HepG2 (cell line): ENCODE measurements at regions not wholly inside any gene's neighbourhood (a gene's known extent, or its start where the extent isn't known, plus 50 kb on each side); places are given as distances from the start of the nearest gene placed in this dataset.

Experiments
- ATAC-seq: fragments of 200-7000 bp; cut with Tn5 transposase; 3 replicates; pipeline ENCODE4 v1.9.1; 2020; ENCODE audit warnings: mild to moderate bottlenecking, moderate library complexity
- BruUV-seq: library from RNA; stranded (reverse); fragments of 400-500 nt; replicated peaks from 2 replicates; lab custom pipeline; 2021; lab: Mats Ljungman, UMichigan
- CTCF ChIA-PET: fragments of 300-600 bp; formaldehyde crosslinking; extraction: SDS; loops from one replicate; lab custom pipeline; 2021; ENCODE audit warnings: low total read pairs, inconsistent platforms, low intra/inter-chr PET ratio; lab: Yijun Ruan, JAX
- POLR2A ChIA-PET: fragments of 350-600 bp; sonication (Branson Sonifier 250); formaldehyde crosslinking; loops from one replicate; lab custom pipeline; 2020; ENCODE audit warnings: antibody characterized with exemption, inconsistent platforms; lab: Yijun Ruan, JAX
- DNase-seq: peaks from one replicate; pipeline ENCODE4 v3.0.0-alpha.2; 2015; ENCODE audit warnings: low spot score
- FAIRE-seq: peaks from 3 replicates; lab custom pipeline; 2011; peaks lifted over from hg19 to GRCh38; lab: Jason Lieb, UNC
- H2AFZ ChIP-seq: one replicate; pipeline ENCODE4 v1.6.1; 2011; ENCODE audit warnings: low read length, inconsistent platforms
- H3K27ac ChIP-seq: fragments of 300-600 bp; 3 replicates; pipeline ENCODE4 v1.8.0; 2011; ENCODE audit warnings: mixed run types, mild to moderate bottlenecking, mixed read lengths, low read length, inconsistent platforms; ENCODE audit not compliant: insufficient read depth; ENCODE audit errors: extremely low read length
- H3K27me3 ChIP-seq, 2 experiments: fragments of 200-600 bp in 1 of 2; 2 replicates in 1 of 2; 3 replicates in 1 of 2; pipeline versions ENCODE4 v1.6.0 to v1.8.0; 2011; ENCODE audit warnings: low read length in 2 of 2, mild to moderate bottlenecking in 2 of 2, moderate library complexity in 2 of 2, inconsistent platforms in 1 of 2; ENCODE audit not compliant: insufficient read depth in 2 of 2, control insufficient read depth in 1 of 2
- H3K36me3 ChIP-seq, 2 experiments: fragments of 200-600 bp in 1 of 2; replicated peaks in 1 of 2; 2 replicates in 1 of 2; 3 replicates in 1 of 2; pipeline versions ENCODE4 v1.5.1 to v1.8.0; 2011; ENCODE audit warnings: low read length in 2 of 2, inconsistent platforms in 1 of 2; ENCODE audit not compliant: insufficient read depth in 2 of 2, control insufficient read depth in 1 of 2
- H3K4me1 ChIP-seq: 2 replicates; pipeline ENCODE4 v1.5.1; 2012; ENCODE audit warnings: low read length, inconsistent platforms; ENCODE audit not compliant: insufficient read depth
- H3K4me2 ChIP-seq: 2 replicates; pipeline ENCODE4 v1.6.0; 2011; ENCODE audit warnings: low read depth, low read length, inconsistent platforms
- H3K4me3 ChIP-seq, 3 experiments: fragments of 200-600 bp in 1 of 3; sonication (generic), shearing (Covaris generic) in 1 of 3; replicated peaks in 1 of 3; 2 replicates each; pipeline ENCODE4 v1.5.1; 2011 to 2016; ENCODE audit warnings: low read length in 3 of 3, inconsistent platforms in 2 of 3, low read depth in 2 of 3, mild to moderate bottlenecking in 2 of 3, control low read depth in 1 of 3, mixed read lengths in 1 of 3; ENCODE audit not compliant: insufficient read depth in 1 of 3
- H3K79me2 ChIP-seq: one replicate; pipeline ENCODE4 v1.6.1; 2011; ENCODE audit warnings: low read length, inconsistent platforms; ENCODE audit not compliant: insufficient read depth
- H3K9ac ChIP-seq: 2 replicates; pipeline ENCODE4 v1.6.0; 2011; ENCODE audit warnings: mild to moderate bottlenecking, low read depth, low read length, inconsistent platforms; ENCODE audit not compliant: insufficient read depth
- H3K9me3 ChIP-seq: 2 replicates; pipeline ENCODE4 v1.5.1; 2012; ENCODE audit warnings: mild to moderate bottlenecking, low read length
- H4K20me1 ChIP-seq: 2 replicates; pipeline ENCODE4 v1.6.0; 2011; ENCODE audit warnings: inconsistent platforms, mild to moderate bottlenecking, low read length, moderate library complexity; ENCODE audit not compliant: insufficient read depth
- HNF4G ChIP-seq, 2 experiments: sonication (generic) in 1 of 2; formaldehyde crosslinking in 1 of 2; IDR thresholded peaks; 2 replicates each; pipeline versions ENCODE4 v1.4.0 to v1.6.1; 2011 to 2020; ENCODE audit warnings: borderline replicate concordance in 2 of 2, low read depth in 2 of 2, mild to moderate bottlenecking in 2 of 2, low read length in 1 of 2, missing genetic modification reagents in 1 of 2, moderate library complexity in 1 of 2
- TEAD3 ChIP-seq: optimal IDR thresholded peaks from 2 replicates; pipeline ENCODE3; 2016; ENCODE audit warnings: borderline replicate concordance
- THAP11 ChIP-seq: IDR thresholded peaks from 2 replicates; pipeline ENCODE4 v1.6.1; 2016; ENCODE audit warnings: missing biosample characterization, missing genetic modification reagents
- ZNF207 ChIP-seq: fragments of 450-650 bp; IDR thresholded peaks from 2 replicates; pipeline ENCODE4 v1.6.1; 2016; ENCODE audit warnings: antibody characterized with exemption, borderline replicate concordance
- ZNF30 ChIP-seq: sonication (generic); formaldehyde crosslinking; IDR thresholded peaks from 2 replicates; pipeline ENCODE4 v1.5.0; 2020; ENCODE audit warnings: mild to moderate bottlenecking, missing genetic modification reagents
- ZNF337 ChIP-seq: sonication (generic); formaldehyde crosslinking; IDR thresholded peaks from 2 replicates; pipeline ENCODE4 v1.5.1; 2020; ENCODE audit warnings: missing genetic modification reagents, low read depth, mild to moderate bottlenecking, borderline replicate concordance
- WGBS: methylation state at CpG from one replicate; pipeline ENCODE4 v1.1.6; 2017; ENCODE audit warnings: low lambda C conversion rate; 5-methylcytosine and 5-hydroxymethylcytosine counted together
- in situ Hi-C: cut with HindIII; loops from 2 replicates; pipeline ENCODE4 v1.10.0; 2017; ENCODE audit warnings: low pct_unique_long_range_greater_than_20kb; ENCODE audit not compliant: extremely low pct_ligation_motif_present
- intact Hi-C: fragments of 100-400 bp; cut with micrococcal nuclease; formaldehyde crosslinking; loops from one replicate; pipeline ENCODE4 v1.10.0; 2022; ENCODE audit not compliant: unreplicated experiment
- TF ChIP-seq, protein P1 (sequence below): sonication (generic); formaldehyde crosslinking; IDR thresholded peaks from 2 replicates; pipeline ENCODE4 v1.5.0; 2020; ENCODE audit warnings: mild to moderate bottlenecking, missing genetic modification reagents, borderline replicate concordance
- TF ChIP-seq, protein P2 (sequence below): IDR thresholded peaks from 2 replicates; pipeline ENCODE4 v1.6.1; 2016; ENCODE audit warnings: mild to moderate bottlenecking
- TF ChIP-seq, protein P3 (sequence below): sonication (generic); formaldehyde crosslinking; IDR thresholded peaks from 2 replicates; pipeline ENCODE4 v1.4.0; 2020; ENCODE audit warnings: missing genetic modification reagents, borderline replicate concordance

DNA sequence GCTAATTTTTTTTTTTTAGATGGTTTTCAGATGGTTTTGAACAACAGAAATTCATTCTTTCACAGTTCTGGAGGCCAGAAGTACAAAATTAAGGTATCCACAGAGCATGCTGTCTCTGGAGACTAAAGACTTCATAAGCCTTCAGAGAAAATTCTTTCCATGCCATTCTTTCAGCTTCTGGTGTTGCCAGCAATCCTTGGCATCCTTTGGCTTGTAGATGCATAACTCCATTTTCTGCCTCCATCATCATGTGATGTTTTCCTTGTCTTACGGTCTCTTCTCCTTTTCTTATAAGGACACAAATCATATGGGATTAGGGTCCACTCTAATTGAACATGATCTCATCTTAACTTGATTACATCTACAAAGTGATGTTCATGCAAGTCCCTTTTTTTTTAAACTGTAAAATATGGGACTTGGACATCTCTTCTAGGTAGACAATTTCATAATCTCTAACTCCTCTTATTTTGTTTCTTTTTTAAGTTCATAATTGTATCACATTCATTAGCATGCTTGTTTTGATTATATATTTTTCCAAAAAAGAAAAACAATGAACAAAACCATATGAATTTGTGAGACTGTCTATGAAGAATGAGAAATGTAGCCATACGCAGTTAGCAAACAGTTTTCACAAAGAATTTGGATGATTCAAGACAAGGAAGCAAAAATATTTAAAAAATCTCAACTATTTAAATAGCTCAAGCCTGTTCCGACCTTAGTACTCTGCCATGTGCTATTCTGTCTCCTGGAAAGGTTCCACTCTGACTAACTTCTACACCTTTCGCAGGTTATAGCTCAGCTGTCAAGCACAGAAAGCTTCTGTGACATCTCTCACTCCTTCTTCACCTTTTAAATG, 53.1 kb upstream of the GIMD1 start:
- H3K79me2 ChIP-seq: no peaks in the 10 kb centered on the region
- WGBS: 17% methylated on average over 4 of the region's 4 CpGs
- no peak overlapping the region for H3K4me2 ChIP-seq
- no peak overlapping the region for H3K4me3 ChIP-seq
- no peak overlapping the region for H2AFZ ChIP-seq
- H4K20me1 ChIP-seq: no peaks in the 10 kb centered on the region
- H3K36me3 ChIP-seq: no peaks in the 10 kb centered on the region
- DNase-seq (peak; percentile 50), FAIRE-seq (no peak), ATAC-seq (peak; percentile 91)
- intact Hi-C loops: no loop called here
- CTCF ChIA-PET: no interaction called here
- H3K27me3 ChIP-seq: no peaks in the 10 kb centered on the region
- H3K9ac ChIP-seq: no peak overlapping the region
- H3K9me3 ChIP-seq: no peaks in the 10 kb centered on the region
- in situ Hi-C loops: no loop called here
- POLR2A ChIA-PET: no interaction called here
- TF ChIP-seq, protein P1, sequence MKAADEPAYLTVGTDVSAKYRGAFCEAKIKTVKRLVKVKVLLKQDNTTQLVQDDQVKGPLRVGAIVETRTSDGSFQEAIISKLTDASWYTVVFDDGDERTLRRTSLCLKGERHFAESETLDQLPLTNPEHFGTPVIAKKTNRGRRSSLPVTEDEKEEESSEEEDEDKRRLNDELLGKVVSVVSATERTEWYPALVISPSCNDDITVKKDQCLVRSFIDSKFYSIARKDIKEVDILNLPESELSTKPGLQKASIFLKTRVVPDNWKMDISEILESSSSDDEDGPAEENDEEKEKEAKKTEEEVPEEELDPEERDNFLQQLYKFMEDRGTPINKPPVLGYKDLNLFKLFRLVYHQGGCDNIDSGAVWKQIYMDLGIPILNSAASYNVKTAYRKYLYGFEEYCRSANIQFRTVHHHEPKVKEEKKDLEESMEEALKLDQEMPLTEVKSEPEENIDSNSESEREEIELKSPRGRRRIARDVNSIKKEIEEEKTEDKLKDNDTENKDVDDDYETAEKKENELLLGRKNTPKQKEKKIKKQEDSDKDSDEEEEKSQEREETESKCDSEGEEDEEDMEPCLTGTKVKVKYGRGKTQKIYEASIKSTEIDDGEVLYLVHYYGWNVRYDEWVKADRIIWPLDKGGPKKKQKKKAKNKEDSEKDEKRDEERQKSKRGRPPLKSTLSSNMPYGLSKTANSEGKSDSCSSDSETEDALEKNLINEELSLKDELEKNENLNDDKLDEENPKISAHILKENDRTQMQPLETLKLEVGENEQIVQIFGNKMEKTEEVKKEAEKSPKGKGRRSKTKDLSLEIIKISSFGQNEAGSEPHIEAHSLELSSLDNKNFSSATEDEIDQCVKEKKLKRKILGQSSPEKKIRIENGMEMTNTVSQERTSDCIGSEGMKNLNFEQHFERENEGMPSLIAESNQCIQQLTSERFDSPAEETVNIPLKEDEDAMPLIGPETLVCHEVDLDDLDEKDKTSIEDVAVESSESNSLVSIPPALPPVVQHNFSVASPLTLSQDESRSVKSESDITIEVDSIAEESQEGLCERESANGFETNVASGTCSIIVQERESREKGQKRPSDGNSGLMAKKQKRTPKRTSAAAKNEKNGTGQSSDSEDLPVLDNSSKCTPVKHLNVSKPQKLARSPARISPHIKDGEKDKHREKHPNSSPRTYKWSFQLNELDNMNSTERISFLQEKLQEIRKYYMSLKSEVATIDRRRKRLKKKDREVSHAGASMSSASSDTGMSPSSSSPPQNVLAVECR (CRISPR knock-in tag): no peak
- peak; percentile 59 for TF ChIP-seq TEAD3
- TF ChIP-seq HNF4G (IDR thresholded peaks at IDR 0.05; ENCODE audit: borderline replicate concordance, low read depth, low read length): peak; percentile 18; the same call in 1 of the 2 replicates
- no peak for TF ChIP-seq HNF4G (CRISPR knock-in tag; IDR thresholded peaks at IDR 0.05; ENCODE audit: borderline replicate concordance, low read depth)
- no peak for TF ChIP-seq ZNF30 (CRISPR knock-in tag)
- TF ChIP-seq ZNF337 (CRISPR knock-in tag): no peak
- TF ChIP-seq, protein P2, sequence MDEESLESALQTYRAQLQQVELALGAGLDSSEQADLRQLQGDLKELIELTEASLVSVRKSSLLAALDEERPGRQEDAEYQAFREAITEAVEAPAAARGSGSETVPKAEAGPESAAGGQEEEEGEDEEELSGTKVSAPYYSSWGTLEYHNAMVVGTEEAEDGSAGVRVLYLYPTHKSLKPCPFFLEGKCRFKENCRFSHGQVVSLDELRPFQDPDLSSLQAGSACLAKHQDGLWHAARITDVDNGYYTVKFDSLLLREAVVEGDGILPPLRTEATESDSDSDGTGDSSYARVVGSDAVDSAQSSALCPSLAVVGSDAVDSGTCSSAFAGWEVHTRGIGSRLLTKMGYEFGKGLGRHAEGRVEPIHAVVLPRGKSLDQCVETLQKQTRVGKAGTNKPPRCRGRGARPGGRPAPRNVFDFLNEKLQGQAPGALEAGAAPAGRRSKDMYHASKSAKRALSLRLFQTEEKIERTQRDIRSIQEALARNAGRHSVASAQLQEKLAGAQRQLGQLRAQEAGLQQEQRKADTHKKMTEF (CRISPR knock-in tag): no peak
- TF ChIP-seq, protein P3, sequence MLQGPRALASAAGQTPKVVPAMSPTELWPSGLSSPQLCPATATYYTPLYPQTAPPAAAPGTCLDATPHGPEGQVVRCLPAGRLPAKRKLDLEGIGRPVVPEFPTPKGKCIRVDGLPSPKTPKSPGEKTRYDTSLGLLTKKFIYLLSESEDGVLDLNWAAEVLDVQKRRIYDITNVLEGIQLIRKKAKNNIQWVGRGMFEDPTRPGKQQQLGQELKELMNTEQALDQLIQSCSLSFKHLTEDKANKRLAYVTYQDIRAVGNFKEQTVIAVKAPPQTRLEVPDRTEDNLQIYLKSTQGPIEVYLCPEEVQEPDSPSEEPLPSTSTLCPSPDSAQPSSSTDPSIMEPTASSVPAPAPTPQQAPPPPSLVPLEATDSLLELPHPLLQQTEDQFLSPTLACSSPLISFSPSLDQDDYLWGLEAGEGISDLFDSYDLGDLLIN (CRISPR knock-in tag): no peak
- TF ChIP-seq THAP11 (CRISPR knock-in tag): no peak
- no peak for TF ChIP-seq ZNF207
- H3K27ac ChIP-seq: no peak overlapping the region
- BruUV-seq: no TSS peak
- peaks cover 15% of the 10 kb centered on the region; the same call in 1 of the 2 replicates for H3K4me1 ChIP-seq
